HG03457 (cell line): ENCODE measurements at regions not wholly inside any gene's neighbourhood (a gene's known extent, or its start where the extent isn't known, plus 50 kb on each side); places are given as distances from the start of the nearest gene placed in this dataset.

Experiments used
- ATAC-seq: cut with Tn5 transposase; IDR thresholded peaks from one replicate; pipeline ENCODE4 v1.9.1; 2021; ENCODE audit warnings: moderate number of reproducible peaks; ENCODE audit not compliant: unreplicated experiment

GRCh38 chr5:68531970-68532369, 316.4 kb downstream of the PIK3R1 start:
- ATAC-seq: no peak

GRCh38 chr5:68533051-68533450, 317.5 kb downstream of the PIK3R1 start:
- ATAC-seq: no peak

GRCh38 chr5:68533571-68534084, 318.1 kb downstream of the PIK3R1 start:
- no peak for ATAC-seq

GRCh38 chr5:68534131-68534940, 318.8 kb downstream of the PIK3R1 start:
- ATAC-seq: no peak

- ATAC-seq: no peak
These were observed 319.5 kb downstream of the PIK3R1 start for GRCh38 chr5:68534956-68535520.

DNA sequence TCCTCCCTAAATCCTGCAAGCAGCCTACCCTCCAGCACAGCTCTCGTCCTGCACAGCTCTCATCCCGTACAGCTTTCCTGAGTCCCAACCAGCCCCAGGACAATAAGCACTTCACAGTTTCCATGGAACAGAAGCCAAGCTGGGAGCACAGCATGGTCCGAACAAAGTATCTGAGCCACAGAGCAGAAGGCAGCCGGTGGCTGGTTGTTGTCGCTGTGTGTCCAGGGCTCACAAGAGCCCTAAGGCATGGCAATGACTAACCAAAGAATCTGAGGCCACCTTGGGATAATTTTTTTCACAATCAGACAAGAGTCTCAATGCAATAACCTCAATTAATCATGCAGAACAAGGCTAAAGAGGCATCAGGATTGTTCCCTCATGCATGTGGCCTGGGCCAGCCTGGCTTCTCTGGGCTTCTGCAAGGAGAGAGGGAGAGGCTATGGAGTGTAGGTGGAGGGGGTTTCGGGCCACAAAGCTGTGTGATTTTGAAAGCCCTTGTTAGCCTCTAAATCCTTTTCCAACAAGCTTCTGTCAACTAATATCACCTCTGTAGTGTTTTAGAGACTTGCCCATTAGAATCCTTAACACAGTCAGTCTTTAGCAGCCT, 323.4 kb downstream of the PIK3R1 start:
- ATAC-seq: no peak

DNA sequence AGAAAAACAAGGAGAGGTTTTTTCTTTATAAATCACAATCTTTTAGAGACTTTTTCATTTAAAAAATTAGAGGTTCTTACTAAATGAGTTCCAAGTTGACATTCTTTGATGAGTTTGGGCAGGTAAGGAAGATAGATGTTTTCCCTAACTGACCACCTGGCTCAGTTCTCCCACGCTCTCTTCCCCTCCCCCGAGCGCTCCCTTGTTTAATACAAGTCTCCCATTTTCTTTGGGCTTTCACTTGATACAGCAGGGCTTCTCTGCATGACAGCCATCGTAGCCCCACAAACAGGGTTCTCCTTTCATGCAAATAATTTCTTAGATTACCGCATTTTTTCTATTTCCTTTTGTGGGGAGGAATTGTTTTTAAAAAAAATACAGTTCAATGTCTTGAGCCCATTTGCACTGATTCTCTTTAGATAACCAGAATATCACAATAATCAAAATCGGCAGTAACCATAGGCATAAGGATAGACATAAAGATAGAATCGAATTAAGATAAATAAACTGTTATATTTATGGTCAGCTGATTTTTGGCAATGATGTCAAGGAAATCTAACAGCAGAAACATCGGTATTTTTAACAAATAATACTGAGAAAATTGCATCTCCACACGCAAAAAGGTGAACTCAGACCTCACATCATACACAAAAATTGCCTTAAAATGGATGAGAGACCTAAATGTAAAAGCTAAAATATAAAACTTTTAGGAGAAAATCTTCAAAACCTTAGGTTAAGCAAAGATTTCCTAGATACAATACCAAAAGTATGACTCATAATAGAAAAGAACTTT, 325.4 kb downstream of the PIK3R1 start:
- ATAC-seq: no peak

DNA sequence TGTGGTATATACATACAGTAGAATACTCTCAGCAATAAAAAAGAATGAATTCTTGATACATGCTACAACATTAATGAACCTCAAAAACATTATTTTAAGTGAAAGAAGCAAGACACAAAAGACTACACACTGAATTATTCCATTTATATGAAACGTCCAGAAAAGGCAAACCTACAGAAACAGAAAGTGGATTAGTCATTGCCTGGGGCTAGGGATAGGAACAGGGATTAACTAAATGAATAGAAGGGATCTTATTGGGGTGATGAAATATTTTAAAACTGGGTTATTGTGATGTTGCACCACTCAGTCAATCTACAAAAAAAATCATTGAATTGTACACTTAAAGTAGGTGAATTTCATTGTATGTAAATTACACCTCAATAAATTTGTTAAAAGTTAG, 326.7 kb downstream of the PIK3R1 start:
- ATAC-seq: no peak

DNA sequence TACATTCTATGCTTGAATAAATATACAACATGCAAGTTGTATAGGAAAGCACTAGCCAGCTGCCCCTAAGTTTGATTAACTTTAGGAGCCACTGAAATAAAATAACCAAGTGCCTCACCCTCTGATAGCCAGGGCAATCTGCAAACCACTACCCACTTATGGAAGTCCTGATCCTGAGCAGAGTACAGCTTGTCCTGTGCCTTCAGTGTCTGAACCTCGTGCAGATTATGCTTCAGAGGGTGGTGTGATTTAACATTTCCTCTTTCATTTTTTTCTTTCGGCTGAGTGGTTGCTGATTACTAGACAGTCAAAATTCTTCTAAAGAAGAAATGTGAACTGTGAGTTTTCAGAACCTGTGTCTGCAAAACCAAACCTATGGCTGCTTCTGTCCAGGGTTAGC, 327.7 kb downstream of the PIK3R1 start:
- ATAC-seq: no peak

- no peak for ATAC-seq
These were observed 328.6 kb downstream of the PIK3R1 start for GRCh38 chr5:68544091-68544647.

DNA sequence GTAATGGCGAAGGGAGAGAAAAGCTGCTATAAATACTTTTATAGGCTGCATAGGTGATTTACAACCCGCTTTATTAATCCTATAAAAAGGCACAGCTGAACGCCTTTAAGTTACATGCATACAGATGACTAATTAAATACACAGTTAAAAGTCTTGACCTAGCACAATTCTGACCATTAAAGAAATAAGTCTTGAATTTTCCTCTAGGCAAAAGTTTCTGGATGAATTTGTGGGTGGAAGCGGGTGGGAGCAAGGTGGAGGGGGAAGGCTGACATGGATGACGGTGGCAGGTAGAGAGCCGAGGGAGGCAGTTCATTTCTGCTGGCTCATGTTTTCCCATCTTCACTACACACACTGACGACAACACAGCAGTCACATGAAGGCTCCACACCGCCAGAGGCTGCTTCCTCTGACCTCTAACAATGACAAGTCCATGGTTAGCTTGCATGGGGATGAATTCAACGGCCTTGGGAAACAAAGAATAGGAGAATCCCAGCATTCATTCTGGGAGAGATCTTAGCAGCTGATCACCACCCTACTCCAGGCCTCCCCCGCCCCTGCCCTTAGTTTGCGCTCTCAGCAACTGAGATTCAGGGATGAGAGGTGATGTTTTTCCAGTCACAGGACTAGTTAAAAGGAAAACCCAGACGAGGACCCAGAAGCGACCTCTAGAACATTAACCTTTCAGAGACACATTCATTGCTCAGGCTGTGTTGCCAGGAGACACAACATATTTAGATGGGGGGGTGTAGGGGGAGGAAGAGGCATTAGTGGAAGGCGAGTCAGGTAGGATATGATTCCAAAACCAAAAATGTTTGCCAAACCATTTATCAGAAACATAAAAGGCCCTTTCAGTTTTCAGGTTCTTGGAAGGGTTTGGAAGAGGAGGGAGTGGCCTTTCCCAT, 329.3 kb downstream of the PIK3R1 start:
- no peak for ATAC-seq

DNA sequence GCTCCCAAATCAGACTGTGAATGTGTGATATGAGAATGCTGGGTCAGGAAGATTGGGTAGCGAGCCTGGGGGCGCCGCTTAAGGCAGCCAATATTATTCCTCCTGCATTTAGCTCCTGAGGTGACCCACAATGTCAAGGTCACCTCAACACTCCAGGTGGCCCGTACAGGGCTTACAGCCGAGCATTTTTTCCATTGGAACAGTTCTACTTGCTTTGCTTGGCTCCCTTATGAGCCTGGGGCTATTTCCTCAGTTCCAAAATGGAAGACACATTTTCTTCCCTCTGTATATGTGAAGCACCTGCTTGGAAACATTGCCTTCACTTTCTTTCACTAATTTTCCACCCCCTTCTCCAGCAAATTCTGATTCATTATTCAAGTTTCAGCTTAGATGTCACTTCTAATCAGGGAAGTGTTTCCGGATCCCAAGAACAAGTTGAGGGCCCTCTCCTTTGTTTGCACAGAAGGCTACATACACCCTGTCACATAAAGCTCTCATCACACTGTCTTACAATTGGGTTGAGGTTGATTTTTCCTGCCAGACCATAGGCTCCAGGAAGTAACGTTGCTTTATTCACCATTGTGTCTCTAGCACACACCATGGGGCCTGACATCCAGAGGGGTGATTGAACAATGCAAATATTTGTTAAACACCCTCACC, 330.2 kb downstream of the PIK3R1 start:
- ATAC-seq: no peak

DNA sequence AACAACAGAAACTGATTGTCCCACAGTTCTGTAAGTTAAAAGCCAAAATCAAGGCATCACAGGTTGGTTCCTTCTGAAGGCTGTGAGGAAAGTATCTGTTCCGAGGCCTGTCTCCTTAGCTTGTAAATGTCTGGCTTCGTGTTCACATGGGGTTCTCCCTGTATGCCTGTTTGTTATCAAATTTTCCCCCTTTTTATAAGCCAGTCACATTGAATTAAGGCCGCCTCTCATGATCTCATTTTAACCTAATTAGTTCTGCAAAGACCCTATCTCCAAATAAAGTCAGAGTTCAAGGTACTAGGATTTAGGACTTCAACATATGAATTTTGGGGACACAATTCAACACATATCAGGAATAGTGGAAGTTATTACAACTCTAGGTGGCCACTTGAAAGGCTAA, 331.5 kb downstream of the PIK3R1 start:
- ATAC-seq: no peak

DNA sequence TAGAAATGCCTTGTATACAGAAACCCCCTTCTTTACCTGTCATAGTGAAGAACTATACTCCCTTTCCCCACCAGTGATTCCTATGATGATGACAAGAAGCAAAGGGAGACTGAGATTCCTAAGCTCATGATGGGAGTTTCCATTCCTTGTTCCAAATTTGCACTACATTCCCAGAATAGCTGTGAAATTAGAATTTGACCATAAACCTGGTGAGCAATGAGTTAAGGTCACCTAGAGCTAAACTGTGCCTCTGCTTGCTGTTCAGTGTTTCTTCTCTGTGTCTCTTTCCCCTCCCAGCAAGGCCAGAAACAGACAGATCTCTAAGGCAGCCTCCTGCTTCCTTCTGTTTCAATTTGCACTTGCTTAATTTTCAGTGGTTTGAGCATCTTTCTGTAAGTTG, 332.1 kb downstream of the PIK3R1 start:
- no peak for ATAC-seq

GRCh38 chr5:68548959-68549676, 333.6 kb downstream of the PIK3R1 start:
- no peak for ATAC-seq

GRCh38 chr5:68550015-68550414, 334.5 kb downstream of the PIK3R1 start:
- ATAC-seq: no peak

- no peak for ATAC-seq
These were observed 335.9 kb downstream of the PIK3R1 start for GRCh38 chr5:68551436-68551835.

DNA sequence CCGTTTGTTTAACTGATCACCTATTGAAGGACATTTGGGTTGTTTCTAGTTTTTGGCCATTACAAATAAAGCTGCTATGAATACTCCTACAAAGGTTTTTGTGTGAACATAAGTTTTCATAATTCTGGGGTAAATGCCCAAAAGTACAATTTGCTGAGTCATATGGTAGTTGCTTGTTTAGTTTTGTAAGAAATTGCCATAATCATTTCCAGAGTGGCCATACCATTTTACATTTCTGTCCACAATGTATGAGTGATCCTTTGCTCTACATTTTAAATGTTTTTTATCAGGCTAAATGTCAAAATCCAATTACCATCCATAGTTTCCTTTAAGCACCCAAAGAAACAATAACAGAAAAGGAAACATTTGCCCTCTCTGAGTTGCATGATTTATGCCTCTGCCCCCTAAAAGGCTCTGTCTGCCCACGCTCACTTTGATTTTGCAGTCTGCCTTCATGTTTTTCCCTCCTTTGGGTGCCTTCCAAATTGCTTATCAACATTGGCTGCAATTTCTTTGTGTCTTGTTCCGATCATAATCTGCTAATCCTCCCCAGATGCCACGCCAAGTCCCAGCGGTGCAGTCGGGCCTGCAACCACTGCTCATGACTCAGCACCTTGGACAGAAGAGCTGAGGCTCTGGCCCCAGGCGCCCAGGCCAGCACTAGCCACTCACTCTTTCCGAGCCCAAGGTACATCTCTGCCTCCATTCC, 339.2 kb downstream of the PIK3R1 start:
- ATAC-seq: no peak
